Testis (tissue), 2 donors: ENCODE measurements at regions not wholly inside any gene's neighbourhood (a gene's known extent, or its start where the extent isn't known, plus 50 kb on each side); places are given as distances from the start of the nearest gene placed in this dataset.

Experiments used
- POLR2A ChIP-seq: fragments of 450-650 bp; IDR thresholded peaks from one replicate; pipeline ENCODE4 v1.6.1; 2017; ENCODE audit warnings: antibody characterized with exemption, mild to moderate bottlenecking, moderate library complexity
- TF ChIP-seq, protein P1 (sequence below), 3 experiments: fragments of 450-650 bp in 2 of 3; fragments of 200-600 bp in 1 of 3; sonication (generic) in 1 of 3; IDR thresholded peaks; one replicate each; pipeline ENCODE4 v1.5.1; 2016 to 2019; ENCODE audit warnings: antibody characterized with exemption in 3 of 3, mild to moderate bottlenecking in 2 of 3, moderate library complexity in 1 of 3

DNA sequence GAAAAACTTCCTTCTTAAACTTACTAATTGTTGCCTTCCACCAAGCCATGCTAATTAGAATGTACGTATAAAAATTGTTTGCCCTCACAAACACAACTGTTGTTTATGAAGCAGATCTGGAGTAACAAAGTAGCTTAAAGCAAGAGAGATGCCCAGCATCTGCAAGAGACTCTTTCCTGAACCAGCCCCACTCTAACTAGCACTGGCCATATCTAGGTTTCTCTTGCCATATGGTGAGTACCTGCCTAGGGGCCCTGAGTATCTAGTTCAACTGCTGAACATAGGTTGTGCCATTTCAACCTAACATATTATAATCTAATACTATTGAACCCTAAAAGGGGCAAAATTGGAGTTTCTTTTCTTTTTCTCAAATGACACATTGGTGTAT lies 883.4 kb upstream of the B3GALT2 start:
- TF ChIP-seq, protein P1, sequence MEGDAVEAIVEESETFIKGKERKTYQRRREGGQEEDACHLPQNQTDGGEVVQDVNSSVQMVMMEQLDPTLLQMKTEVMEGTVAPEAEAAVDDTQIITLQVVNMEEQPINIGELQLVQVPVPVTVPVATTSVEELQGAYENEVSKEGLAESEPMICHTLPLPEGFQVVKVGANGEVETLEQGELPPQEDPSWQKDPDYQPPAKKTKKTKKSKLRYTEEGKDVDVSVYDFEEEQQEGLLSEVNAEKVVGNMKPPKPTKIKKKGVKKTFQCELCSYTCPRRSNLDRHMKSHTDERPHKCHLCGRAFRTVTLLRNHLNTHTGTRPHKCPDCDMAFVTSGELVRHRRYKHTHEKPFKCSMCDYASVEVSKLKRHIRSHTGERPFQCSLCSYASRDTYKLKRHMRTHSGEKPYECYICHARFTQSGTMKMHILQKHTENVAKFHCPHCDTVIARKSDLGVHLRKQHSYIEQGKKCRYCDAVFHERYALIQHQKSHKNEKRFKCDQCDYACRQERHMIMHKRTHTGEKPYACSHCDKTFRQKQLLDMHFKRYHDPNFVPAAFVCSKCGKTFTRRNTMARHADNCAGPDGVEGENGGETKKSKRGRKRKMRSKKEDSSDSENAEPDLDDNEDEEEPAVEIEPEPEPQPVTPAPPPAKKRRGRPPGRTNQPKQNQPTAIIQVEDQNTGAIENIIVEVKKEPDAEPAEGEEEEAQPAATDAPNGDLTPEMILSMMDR (IDR thresholded peaks at IDR 0.05), result no peak
- no peak for TF ChIP-seq POLR2A
